ENCODE measurements at regions not wholly inside any gene's neighbourhood (a gene's known extent, or its start where the extent isn't known, plus 50 kb on each side); places are given as distances from the start of the nearest gene placed in this dataset.

DNA sequence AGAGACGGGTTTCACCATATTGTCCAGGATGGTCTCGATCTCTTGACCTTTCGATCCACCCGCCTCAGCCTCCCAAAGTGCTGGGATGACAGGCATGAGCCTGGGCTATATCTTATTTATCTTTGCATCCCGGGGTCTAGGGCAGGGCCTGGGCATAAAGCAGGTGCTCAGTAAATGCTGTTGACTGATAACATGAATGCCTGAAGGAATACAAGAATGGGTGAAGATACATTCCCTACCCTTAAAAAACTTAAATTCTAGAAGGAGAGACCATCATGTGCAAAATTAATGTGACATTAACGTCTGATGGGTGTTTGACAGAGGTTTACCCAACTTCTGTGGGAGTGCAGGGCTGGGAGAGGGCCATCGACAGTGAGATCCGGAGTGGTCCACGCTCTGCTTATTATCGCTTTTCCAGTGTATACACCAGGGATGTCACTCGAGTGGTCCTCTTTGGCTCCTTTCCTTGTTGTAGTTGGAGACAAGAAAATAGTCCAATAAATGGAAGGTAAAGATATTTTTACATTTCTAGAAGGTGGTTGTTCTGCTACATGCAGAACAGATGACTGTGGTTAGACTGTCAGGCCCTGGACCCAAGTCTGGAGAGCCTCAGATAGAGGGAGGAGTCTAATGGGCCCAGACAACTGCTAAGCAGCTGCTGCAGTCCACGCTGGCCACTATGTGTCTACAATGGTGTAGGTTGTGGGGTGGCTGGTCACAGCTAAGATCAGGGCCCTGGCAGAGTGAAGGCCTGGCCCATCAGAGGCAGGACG lies 131.7 kb downstream of the MYCN start:
- TF ChIP-seq, protein P1, sequence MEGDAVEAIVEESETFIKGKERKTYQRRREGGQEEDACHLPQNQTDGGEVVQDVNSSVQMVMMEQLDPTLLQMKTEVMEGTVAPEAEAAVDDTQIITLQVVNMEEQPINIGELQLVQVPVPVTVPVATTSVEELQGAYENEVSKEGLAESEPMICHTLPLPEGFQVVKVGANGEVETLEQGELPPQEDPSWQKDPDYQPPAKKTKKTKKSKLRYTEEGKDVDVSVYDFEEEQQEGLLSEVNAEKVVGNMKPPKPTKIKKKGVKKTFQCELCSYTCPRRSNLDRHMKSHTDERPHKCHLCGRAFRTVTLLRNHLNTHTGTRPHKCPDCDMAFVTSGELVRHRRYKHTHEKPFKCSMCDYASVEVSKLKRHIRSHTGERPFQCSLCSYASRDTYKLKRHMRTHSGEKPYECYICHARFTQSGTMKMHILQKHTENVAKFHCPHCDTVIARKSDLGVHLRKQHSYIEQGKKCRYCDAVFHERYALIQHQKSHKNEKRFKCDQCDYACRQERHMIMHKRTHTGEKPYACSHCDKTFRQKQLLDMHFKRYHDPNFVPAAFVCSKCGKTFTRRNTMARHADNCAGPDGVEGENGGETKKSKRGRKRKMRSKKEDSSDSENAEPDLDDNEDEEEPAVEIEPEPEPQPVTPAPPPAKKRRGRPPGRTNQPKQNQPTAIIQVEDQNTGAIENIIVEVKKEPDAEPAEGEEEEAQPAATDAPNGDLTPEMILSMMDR (IDR thresholded peaks at IDR 0.05; ENCODE audit: low read depth, low read length), result no peak
- no peak overlapping the region for H3K4me3 ChIP-seq (ENCODE audit: low read depth, low read length)

DNA sequence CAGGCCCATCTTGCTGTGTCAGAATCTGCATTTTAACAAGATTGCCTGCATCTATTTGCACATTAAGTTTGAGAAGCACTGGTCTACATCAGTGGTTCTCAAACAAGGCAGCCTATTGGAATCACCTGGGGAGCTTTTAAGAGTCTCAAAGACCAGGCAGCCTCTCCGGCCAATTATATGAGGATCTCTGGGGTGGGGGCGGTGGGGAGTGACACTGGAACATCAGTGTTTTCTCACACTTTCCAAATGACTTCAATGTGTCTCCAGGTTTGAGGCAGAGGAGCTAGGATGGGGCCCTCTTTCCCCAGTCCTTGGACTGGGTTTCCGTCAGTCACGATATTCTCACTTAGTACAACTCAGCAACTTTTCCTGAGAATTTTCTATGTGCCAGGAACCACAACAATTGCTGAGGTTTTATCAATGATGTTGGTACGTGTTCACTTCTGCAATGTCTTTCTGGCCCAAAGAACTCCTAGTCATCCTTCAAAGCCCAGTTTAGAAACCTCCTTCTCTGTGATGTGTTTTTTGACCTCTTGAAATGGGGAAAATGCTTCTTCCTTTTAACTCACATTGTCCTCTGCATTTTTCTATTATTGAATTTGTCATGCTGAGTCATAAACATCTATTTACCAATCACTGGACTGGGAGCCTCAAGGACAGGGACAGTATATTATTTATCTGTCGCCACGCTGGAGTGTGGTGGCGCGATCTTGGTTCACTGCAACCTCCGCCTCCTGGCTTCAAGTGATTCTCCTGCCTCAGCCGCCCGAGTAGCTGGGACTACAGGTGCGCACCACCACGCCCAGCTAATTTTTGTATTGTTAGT lies 130.9 kb downstream of the MYCN start:
- TF ChIP-seq, protein P1 (IDR thresholded peaks at IDR 0.05; ENCODE audit: low read depth, low read length), result no peak

DNA sequence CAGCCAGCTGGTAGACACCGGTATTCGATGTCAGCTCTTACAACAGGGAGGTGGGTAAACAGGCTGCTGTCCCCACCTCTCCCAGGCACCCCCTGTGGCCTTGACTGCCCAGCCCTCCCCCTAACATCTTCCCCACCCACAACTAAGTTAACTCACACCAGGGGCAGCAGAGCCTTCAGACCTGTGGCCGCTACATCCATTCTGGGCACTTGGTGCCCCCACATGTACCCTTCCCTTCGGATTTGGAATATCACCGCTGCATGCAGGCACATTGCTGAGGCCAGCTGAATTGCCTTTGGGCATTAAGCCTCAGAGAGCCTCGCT lies 130.3 kb downstream of the MYCN start:
- TF ChIP-seq, protein P1 (IDR thresholded peaks at IDR 0.05; ENCODE audit: low read depth, low read length), result no peak
- no peak overlapping the region for H3K4me3 ChIP-seq (ENCODE audit: low read depth, low read length)

More for the DNA sequence above, 130.9 kb downstream of the MYCN start:
- no peak overlapping the region for H3K4me3 ChIP-seq (ENCODE audit: low read depth, low read length)

DNA sequence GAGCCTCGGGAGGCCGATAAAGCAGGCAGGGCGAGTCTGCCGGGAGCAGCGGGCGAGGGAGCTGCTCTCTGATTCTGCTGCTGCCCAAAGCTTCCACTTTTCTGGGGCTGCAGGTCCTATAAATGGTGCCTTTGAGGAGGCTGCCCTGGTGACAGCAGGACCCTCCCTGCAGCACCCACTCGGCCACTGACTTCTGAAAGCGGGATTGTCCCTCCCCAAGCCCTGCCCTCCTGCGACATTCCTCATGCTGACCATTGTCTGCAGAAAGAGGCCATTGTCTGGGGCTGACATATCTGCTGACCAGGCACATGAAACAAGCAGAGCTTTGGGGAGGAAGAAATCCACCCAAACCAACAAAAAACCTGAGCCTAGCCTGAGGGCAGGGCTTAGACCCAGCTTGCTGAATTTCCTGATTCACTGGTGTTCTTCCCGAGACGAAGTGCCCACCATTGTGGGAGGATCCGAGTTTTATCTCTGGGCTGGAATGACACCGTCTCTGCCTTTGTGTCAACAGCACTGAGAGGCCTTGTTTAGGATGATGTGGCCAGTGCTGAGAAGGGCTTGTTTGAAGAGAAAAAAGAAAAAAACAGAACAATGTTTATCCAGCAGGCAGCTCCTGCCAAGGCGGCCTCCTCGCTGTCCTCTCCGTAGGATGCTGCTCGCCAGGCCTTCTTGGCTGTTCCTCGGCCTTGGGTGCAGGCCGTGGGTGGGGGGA lies 129.7 kb downstream of the MYCN start:
- TF ChIP-seq, protein P1 (IDR thresholded peaks at IDR 0.05; ENCODE audit: low read depth, low read length), result no peak
- H3K4me3 ChIP-seq (ENCODE audit: low read depth, low read length), result no peak overlapping the region

DNA sequence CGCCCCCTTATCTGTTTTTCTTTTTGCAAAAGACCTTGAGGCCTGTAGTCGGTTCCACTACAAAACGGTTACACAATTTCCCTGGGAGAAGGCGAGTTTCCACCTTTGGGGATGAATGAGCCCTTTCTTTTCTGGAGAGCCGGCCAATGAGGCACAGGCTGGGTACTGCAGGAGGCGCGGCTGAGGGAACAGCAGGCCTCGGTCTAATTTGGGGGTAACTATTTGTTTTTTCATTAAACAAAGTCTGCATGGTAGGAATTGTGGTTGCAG lies 129.2 kb downstream of the MYCN start:
- TF ChIP-seq, protein P1 (IDR thresholded peaks at IDR 0.05; ENCODE audit: low read depth, low read length), result no peak

DNA sequence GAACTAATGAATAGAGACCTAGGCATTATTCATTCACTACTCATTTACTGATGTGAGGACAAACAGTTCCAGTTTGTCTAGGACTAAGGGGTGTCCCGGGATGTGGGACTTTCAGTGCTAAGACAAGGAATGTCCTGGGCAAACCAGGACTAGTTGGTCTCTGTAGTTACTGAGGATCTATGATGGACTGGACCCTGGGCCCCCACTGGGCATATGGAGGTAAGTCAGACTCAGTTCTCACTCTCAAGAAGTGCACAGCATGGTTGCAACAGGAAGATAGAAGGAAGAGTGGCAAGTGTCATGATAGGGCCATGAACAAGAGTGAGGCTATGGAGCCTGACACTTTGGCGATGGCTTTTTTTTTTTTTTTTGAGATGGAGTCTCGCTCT lies 128.2 kb downstream of the MYCN start:
- H3K4me3 ChIP-seq (ENCODE audit: low read depth, low read length), result no peak overlapping the region
- TF ChIP-seq, protein P1 (IDR thresholded peaks at IDR 0.05; ENCODE audit: low read depth, low read length), result no peak

More for the DNA sequence above, 129.2 kb downstream of the MYCN start:
- no peak overlapping the region for H3K4me3 ChIP-seq (ENCODE audit: low read depth, low read length)
